HG02678 (cell line): ENCODE measurements at regions not wholly inside any gene's neighbourhood (a gene's known extent, or its start where the extent isn't known, plus 50 kb on each side); places are given as distances from the start of the nearest gene placed in this dataset.

Source experiments
- ATAC-seq: cut with Tn5 transposase; IDR thresholded peaks from one replicate; pipeline ENCODE4 v1.9.1; 2021; ENCODE audit warnings: mild to moderate bottlenecking, moderate library complexity; ENCODE audit not compliant: unreplicated experiment

DNA sequence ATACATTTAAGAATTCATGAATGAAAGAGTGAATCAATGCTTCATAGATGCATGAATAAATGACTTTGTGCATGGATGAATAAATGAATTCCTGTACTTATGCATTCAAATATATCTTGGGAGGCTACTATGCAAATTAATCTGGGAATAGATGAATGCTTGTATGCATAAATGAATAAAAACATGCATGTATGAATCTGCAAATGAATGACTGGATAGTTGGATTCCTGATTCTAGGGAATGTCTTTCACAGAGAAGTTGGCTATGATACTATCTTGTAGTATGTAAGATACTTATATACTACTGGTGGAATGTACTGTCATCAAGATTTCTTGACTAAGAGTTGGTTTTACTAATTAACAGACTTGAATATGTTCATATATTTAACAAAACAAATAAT is 75.3 kb upstream of the ASTN2 start:
- ATAC-seq: no peak

DNA sequence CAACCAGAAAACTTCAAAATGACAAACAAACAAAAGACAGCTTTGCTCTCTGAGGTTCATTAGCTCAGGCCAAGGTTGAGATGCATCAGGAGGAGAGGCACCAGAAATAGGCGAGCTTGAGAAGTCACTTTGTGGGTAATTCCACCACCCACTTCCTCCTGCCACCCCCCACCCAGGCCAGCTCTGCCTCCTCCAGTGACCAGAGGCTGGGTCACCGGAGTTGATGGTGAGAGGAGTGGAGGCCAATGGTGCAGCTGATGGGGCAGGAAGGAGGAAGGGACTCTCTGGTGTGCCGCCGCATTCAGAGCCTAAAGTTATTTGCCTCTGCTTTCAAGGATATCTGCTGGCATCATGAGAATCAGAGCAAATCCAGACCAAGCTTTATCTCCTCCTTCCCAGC is 73.8 kb upstream of the ASTN2 start:
- no peak for ATAC-seq

DNA sequence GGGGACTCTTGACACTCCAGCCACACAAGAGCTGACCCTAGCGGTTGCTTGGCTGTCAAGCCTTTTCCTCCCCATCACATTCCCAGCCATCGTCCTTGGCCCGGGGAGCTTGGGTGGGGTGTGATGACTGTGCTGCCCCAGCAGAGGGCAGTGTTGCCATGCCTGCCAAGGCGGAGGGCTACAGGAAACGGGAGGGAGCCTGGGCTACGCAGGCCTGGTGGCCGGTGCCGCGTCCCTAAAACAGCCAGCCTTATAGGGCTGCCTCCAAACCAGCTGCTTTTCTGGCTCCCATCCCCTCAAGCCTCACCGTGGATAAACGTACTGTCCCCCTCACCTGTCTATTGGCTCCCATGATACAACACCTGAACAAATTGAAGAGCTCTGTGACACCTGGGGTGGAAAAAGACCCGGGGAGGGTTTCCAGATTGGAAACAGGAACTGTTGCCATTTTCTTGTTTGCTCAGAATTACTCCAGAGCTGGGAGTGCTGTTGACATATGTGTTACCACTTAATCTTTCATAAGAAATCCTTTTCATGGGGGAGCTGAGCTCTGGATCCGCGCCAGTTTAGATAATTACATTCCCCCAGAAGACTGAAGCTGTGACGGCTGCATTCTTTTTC is 72.8 kb upstream of the ASTN2 start:
- ATAC-seq: peak; percentile 96

DNA sequence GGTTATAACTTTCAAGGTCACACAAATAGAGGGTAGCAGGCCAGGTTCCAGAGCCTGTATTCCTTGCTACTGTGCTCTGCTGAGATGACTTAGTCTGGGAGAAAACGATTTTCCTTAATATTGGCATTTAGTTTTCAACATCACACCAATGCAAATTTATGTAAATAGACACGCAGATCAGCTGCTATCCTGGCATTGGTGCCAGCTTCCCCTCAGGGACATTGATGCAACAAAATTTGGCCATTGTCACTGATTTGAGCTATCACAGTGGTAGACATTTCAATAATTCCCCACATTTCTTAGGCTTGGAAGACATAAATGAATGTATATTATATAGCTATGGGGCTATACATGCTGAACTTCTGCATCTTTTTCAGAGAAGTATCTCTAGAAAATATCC is 71.6 kb upstream of the ASTN2 start:
- ATAC-seq: no peak

DNA sequence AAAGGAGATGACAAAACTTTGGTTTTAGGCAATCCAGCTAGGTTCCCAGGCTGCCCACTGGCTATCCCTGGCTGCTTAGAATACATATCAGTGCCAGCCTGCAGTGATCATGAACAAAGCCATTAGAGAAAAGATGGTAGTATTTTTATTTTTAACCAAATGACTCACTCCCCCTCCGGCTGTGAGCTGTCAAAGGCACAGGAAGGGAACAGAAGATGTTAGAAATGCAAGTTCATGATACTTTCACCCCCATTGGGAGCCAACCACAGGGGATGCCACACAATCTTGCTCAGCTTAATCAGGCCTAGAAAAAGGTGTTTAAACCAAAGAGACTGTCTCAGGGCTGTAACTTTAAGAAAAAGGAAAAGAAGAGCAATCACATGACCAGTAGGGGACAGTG is 70.3 kb upstream of the ASTN2 start:
- ATAC-seq: no peak

DNA sequence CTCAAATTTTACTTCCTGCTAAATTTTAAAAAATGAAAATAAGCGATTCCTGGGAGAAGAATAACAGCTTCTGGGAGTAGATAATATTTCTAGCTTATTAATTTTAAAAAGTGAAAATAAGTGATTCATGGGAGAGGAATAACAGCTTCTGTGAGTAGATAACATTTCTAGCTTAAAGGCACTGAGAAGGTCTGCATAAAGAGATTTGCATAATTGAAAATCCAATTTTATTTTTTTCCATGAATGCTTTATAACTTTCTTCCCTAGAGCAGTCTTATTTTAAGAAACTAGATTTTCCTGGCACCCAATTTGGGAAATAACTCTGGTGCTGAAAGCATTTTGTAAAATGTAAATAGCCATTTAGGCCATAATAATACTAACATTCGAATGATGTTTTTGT is 65.9 kb upstream of the ASTN2 start:
- no peak for ATAC-seq

DNA sequence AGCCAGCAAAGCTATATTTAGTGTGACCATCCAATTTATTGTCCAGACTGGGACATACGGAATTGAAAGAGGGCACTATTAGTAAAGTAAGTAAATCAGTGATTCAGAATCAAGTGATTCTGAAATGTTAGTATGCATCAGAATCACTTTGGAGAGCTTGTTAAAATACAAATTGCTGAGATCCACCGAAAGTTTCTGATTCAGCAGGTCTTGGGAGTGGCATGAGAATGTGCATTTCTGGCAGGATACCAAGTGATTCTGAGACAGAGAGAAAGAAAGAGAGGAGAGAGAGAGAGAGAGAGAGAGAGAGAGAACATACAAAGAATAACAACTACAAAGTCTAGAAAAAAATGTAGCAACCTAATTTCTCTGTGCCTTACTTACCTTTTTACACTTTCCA is 65.4 kb upstream of the ASTN2 start:
- no peak for ATAC-seq

DNA sequence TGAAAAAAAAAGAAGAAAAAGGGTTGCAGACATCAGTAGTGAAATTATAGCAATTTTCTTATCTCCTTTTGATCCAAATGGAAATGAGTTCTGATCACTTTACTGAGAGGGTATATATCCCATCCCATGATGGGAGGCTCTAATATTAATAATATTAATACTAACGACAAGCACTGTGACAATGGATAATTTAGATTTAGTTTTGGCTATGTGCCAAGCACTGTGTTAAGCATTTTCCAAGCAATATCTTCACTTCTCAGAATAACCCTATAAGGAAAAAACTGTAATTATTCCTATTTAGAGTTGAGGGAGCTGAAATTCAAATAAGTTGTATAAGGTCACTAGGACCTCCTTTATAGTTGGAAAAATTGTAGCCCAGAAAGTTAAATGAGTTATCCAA is 58.4 kb upstream of the ASTN2 start:
- no peak for ATAC-seq

DNA sequence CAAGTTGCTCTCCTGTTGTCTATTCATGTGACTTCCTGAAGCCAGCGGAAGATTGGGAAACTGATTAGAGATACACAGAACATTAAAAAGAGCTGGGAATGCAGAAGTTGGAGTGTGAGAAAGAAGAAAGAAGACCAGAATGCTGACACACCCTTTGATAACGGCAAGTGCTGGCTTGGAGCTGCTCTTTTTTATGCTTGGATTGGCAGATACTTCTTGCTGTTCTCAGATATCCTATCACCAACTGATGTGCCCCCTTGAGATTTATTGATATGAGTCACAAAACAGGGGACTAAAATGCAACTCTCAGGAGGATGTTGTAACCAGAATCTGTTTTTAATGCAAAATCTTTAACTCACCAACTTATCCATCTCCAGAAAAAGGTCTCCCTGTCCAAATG is 56.0 kb upstream of the ASTN2 start:
- no peak for ATAC-seq

DNA sequence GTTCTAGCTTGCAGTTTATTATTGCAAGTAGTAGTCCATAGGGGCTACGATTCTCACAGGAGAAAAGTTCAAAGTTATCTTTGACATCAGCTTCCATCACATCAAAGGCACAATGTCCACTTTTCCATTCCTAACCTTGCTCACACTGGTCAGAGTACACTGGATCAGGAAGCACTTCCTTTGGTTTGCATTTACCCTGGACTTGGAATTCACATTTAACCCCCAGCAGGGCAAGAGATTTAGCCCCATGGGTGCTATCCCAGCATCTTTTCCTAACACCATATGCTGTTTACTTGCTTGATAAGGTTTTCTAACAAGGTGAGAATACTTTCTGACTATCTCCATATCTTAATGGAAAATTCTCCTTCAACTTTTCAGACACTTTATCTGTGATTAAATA is 55.6 kb upstream of the ASTN2 start:
- ATAC-seq: no peak

DNA sequence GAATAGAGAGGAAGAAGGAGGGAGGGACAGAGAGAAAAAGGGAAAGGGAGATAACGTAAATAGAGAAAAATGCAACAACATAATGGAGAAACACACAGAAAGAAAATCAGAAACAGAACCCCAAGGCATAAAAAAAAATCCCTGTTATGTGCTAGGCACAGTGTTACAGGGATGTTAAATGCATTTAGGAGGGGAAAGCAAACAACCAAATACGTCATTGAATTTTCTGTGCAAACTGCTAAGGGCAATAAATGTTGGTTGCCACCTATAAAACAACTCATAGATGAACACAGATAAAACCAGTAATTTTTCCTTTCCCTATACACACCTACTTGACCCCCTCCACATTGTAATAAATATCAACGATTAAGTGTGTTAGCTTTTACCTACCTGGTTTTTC is 51.3 kb upstream of the ASTN2 start:
- no peak for ATAC-seq

DNA sequence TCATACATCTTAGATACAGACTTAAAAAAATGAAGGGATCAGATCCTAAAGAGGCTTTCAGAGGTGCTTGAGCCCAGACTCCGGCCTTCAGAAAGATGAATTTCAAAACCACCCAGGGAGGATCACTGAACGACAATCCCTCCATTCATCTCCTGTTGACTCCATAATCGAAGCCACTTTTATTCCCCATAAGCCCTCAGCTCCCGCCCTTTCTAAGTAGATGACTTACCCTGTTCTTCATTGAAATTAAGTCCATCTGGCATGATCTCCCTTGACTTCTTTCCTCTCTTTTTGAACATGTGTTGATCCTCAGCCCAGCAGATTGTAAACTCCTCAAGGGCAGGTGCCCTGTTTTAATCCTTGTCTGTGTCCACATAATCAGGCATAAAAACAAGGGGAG is 50.8 kb upstream of the ASTN2 start:
- ATAC-seq: no peak

DNA sequence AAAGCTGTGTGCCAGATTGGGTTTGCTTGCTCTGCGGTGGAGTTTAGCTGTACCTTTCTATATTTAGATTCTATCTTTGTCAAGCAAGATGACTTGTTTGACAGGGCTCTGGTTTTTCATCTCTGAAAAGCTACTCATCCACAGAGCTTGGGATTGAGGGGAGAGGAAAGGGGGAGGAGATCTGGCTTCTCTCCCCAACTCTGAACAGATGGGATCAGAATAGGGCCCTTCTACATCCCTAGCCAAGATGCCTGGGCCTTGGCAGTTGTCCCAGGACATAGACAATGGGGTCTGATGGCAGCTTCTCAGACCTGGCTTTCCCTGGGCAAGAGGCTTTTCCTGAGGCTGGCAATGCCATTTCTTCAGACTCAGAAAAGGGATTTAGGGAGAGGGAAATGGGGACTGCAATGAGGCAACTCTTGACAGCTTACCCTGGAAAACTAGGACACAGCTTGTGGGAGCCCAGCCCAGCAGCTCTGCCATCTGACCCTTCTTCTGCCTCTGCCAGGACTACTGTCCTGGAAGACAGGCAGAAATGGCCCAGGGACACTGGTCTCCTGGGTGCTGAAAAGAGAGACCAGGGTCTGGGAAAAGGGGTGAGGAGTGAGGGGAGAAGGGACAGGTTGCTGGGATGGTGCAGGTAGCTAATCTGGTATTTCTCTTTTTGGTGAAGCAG is 50.2 kb upstream of the ASTN2 start:
- no peak for ATAC-seq
